Immature natural killer cell (primary cell): ENCODE measurements at regions not wholly inside any gene's neighbourhood (a gene's known extent, or its start where the extent isn't known, plus 50 kb on each side); places are given as distances from the start of the nearest gene placed in this dataset.
"Not testable (repeated sequence)": the region's sequence is repeated elsewhere in the genome, so short reads cannot be mapped to it uniquely, and the experiment has no call there.

Source experiments
- DNase-seq, 3 donors: peaks; one replicate each; pipeline ENCODE4 v3.0.0; 2022; ENCODE audit warnings: mixed read lengths in 1 of 3
- H3K27ac Mint-ChIP-seq, 6 donors: one replicate each; pipeline ENCODE4 v1.8.0; 2020; ENCODE audit warnings: mixed read lengths in 6 of 6, mild to moderate bottlenecking in 5 of 6, inconsistent platforms in 4 of 6, moderate library complexity in 3 of 6
- H3K27me3 Mint-ChIP-seq, 3 donors: one replicate each; pipeline ENCODE4 v1.8.0; 2020 to 2021; ENCODE audit warnings: low read depth in 3 of 3, mild to moderate bottlenecking in 3 of 3, mixed read lengths in 3 of 3, moderate library complexity in 3 of 3, inconsistent platforms in 1 of 3
- H3K36me3 Mint-ChIP-seq, 3 donors: one replicate each; pipeline ENCODE4 v1.8.0; 2020; ENCODE audit warnings: mixed read lengths in 3 of 3, inconsistent platforms in 2 of 3, mild to moderate bottlenecking in 2 of 3
- H3K4me1 Mint-ChIP-seq, 2 donors: one replicate each; pipeline ENCODE4 v1.8.0; 2020; ENCODE audit warnings: inconsistent platforms in 2 of 2, mild to moderate bottlenecking in 2 of 2, mixed read lengths in 2 of 2, moderate library complexity in 1 of 2
- H3K4me3 Mint-ChIP-seq, 5 donors: one replicate each; pipeline ENCODE4 v1.8.0; 2020; ENCODE audit warnings: mild to moderate bottlenecking in 5 of 5, mixed read lengths in 5 of 5, inconsistent platforms in 3 of 5, moderate library complexity in 3 of 5
- H3K9me3 Mint-ChIP-seq, 6 donors: one replicate each; pipeline ENCODE4 v1.8.0; 2020; ENCODE audit warnings: mild to moderate bottlenecking in 6 of 6, mixed read lengths in 6 of 6, inconsistent platforms in 4 of 6, moderate library complexity in 3 of 6

GRCh38 chr3:30443756-30444673 lies 162.4 kb upstream of the TGFBR2 start:
- Mint-ChIP-seq H3K4me3 (no peak overlapping the region), H3K27me3 (peaks cover 0 to 4% (median 3%) of the 10 kb centered on the region in 3 donors), H3K27ac (no peak overlapping the region), H3K4me1 (no peaks in the 10 kb centered on the region), H3K36me3 (no peaks in the 10 kb centered on the region), H3K9me3 (no peaks in the 10 kb centered on the region)
- no peak for DNase-seq

GRCh38 chr3:30448450-30449289 lies 157.7 kb upstream of the TGFBR2 start:
- no peak overlapping the region for H3K4me3 Mint-ChIP-seq
- no peak for DNase-seq
- no peaks in the 10 kb centered on the region for H3K4me1 Mint-ChIP-seq
- no peak overlapping the region for H3K27ac Mint-ChIP-seq
- H3K9me3 Mint-ChIP-seq: no peaks in the 10 kb centered on the region
- no peaks in the 10 kb centered on the region for H3K36me3 Mint-ChIP-seq
- peaks cover 0 to 4% (median 3%) of the 10 kb centered on the region in 3 donors for H3K27me3 Mint-ChIP-seq

GRCh38 chr3:30449290-30449632 lies 157.1 kb upstream of the TGFBR2 start:
- H3K4me3 Mint-ChIP-seq: no peak overlapping the region
- peaks cover 0 to 2% (median 0%) of the 10 kb centered on the region in 6 donors for H3K9me3 Mint-ChIP-seq
- H3K36me3 Mint-ChIP-seq: no peaks in the 10 kb centered on the region
- H3K27me3 Mint-ChIP-seq: peaks cover 0 to 4% (median 3%) of the 10 kb centered on the region in 3 donors
- no peaks in the 10 kb centered on the region for H3K4me1 Mint-ChIP-seq
- H3K27ac Mint-ChIP-seq: no peak overlapping the region
- no peak for DNase-seq

- H3K4me1 Mint-ChIP-seq: no peaks in the 10 kb centered on the region
- H3K4me3 Mint-ChIP-seq: no peak overlapping the region
- peaks cover 0 to 2% (median 0%) of the 10 kb centered on the region in 6 donors for H3K9me3 Mint-ChIP-seq
- H3K36me3 Mint-ChIP-seq: no peaks in the 10 kb centered on the region
- no peak for DNase-seq
- peaks cover 3 to 7% (median 3%) of the 10 kb centered on the region in 3 donors for H3K27me3 Mint-ChIP-seq
- no peak overlapping the region for H3K27ac Mint-ChIP-seq
Measured at GRCh38 chr3:30452446-30452845, 154.0 kb upstream of the TGFBR2 start.

DNA sequence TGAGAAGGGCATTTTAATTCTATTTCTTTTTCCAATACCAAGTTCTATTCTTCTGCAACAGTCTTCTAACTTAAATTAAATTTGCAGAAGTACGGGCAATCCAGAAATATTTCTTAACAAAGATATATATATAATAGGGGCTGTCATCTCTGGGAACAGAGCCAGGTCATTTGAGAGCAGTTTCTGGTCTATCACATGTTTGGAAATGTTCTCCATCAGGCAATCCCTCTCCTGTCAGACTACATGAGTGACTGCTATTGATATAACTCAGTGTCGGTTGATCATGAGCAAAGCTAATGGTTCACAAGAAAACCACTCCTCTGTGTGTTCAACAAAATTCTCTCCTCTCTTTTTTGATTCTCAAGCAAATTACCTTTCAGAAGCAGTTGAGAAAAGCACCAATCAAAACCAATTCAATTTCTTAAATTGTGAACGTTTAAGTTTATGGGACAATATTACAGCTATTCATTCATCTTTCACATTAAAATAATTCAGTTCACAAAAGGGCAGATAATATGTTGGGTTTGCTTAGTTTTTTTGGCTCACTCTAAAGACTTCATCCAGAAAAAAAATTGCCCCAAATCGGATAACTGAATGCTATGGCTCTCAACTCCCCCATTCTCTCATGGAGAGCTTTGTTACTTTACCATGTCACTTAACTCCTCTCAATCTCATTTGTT lies 152.9 kb upstream of the TGFBR2 start:
- Mint-ChIP-seq H3K9me3 (peaks cover 0 to 2% (median 0%) of the 10 kb centered on the region in 6 donors), H3K27me3 (peaks cover 3 to 7% (median 3%) of the 10 kb centered on the region in 3 donors), H3K27ac (no peak overlapping the region), H3K36me3 (peaks cover 0 to 3% (median 0%) of the 10 kb centered on the region in 3 donors), H3K4me1 (no peaks in the 10 kb centered on the region), H3K4me3 (no peak overlapping the region)
- DNase-seq: no peak

- H3K9me3 Mint-ChIP-seq: peaks cover 0 to 2% (median 0%) of the 10 kb centered on the region in 6 donors
- H3K4me3 Mint-ChIP-seq: no peak overlapping the region
- peaks cover 0 to 3% (median 0%) of the 10 kb centered on the region in 3 donors for H3K36me3 Mint-ChIP-seq
- H3K27ac Mint-ChIP-seq: no peak overlapping the region
- peaks cover 3 to 7% (median 3%) of the 10 kb centered on the region in 3 donors for H3K27me3 Mint-ChIP-seq
- no peak for DNase-seq
- no peaks in the 10 kb centered on the region for H3K4me1 Mint-ChIP-seq
Measured at GRCh38 chr3:30454636-30455035, 151.8 kb upstream of the TGFBR2 start.

DNA sequence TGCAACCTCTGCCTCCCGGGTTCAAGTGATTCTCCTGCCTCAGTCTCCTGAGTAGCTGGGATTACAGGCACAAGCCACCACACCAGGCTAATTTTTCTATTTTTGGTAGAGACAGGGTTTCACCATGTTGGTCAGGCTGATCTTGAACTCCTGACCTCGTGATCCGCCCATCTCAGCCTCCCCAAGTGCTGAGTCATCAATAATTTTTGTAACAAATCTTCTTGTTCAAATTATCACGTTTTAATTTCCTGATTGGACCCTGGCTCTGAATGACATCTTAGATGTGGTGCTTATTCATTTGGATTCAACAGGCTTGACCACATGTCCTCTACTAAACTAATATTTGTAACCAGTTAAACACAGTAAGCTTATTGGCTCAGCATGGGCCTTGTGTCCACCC lies 151.3 kb upstream of the TGFBR2 start:
- H3K27ac Mint-ChIP-seq, H3K36me3 Mint-ChIP-seq, H3K4me1 Mint-ChIP-seq, H3K27me3 Mint-ChIP-seq, H3K9me3 Mint-ChIP-seq, DNase-seq, H3K4me3 Mint-ChIP-seq: not testable (repeated sequence)

DNA sequence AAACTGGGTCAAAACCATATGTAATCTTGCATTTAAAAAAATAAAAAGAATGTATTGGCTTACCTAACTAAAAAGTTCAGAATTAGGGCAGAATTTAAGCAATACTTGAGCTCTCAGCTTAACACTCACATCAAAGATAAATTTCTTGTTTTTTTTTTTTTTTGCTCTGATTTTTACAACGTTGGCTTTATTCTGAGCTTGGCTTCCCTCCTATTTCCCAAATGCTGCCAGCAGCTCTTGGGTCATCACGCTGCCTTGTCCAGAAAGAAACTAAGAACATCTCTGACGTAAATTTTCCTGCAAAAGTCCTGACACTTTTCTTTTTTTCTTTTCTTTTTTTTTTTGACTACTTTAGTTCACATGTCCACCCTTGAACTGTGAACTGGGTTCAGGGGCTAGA lies 150.6 kb upstream of the TGFBR2 start:
- H3K27ac Mint-ChIP-seq: no peak overlapping the region
- peaks cover 0 to 2% (median 0%) of the 10 kb centered on the region in 6 donors for H3K9me3 Mint-ChIP-seq
- H3K27me3 Mint-ChIP-seq: peaks cover 3 to 4% (median 3%) of the 10 kb centered on the region in 3 donors
- no peaks in the 10 kb centered on the region for H3K4me1 Mint-ChIP-seq
- H3K36me3 Mint-ChIP-seq: peaks cover 0 to 3% (median 0%) of the 10 kb centered on the region in 3 donors
- H3K4me3 Mint-ChIP-seq: no peak overlapping the region
- no peak for DNase-seq

GRCh38 chr3:30456264-30456663 lies 150.1 kb upstream of the TGFBR2 start:
- H3K27ac Mint-ChIP-seq: no peak overlapping the region
- peaks cover 0 to 2% (median 0%) of the 10 kb centered on the region in 6 donors for H3K9me3 Mint-ChIP-seq
- H3K4me1 Mint-ChIP-seq: no peaks in the 10 kb centered on the region
- no peak overlapping the region for H3K4me3 Mint-ChIP-seq
- peaks cover 3 to 4% (median 3%) of the 10 kb centered on the region in 3 donors for H3K27me3 Mint-ChIP-seq
- no peak for DNase-seq
- peaks cover 0 to 3% (median 0%) of the 10 kb centered on the region in 3 donors for H3K36me3 Mint-ChIP-seq

GRCh38 chr3:30457081-30457480 lies 149.3 kb upstream of the TGFBR2 start:
- H3K27ac Mint-ChIP-seq: no peak overlapping the region
- no peak overlapping the region for H3K4me3 Mint-ChIP-seq
- peaks cover 0 to 2% (median 0%) of the 10 kb centered on the region in 6 donors for H3K9me3 Mint-ChIP-seq
- DNase-seq: no peak
- no peaks in the 10 kb centered on the region for H3K4me1 Mint-ChIP-seq
- peaks cover 3 to 5% (median 4%) of the 10 kb centered on the region in 3 donors for H3K27me3 Mint-ChIP-seq
- peaks cover 0 to 3% (median 0%) of the 10 kb centered on the region in 3 donors for H3K36me3 Mint-ChIP-seq

GRCh38 chr3:30457726-30458125 lies 148.7 kb upstream of the TGFBR2 start:
- H3K36me3 Mint-ChIP-seq: peaks cover 0 to 3% (median 0%) of the 10 kb centered on the region in 3 donors
- H3K27ac Mint-ChIP-seq: no peak overlapping the region
- no peak overlapping the region for H3K4me3 Mint-ChIP-seq
- no peak for DNase-seq
- H3K4me1 Mint-ChIP-seq: no peaks in the 10 kb centered on the region
- peaks cover 3 to 5% (median 4%) of the 10 kb centered on the region in 3 donors for H3K27me3 Mint-ChIP-seq
- peaks cover 0 to 2% (median 0%) of the 10 kb centered on the region in 6 donors for H3K9me3 Mint-ChIP-seq

DNA sequence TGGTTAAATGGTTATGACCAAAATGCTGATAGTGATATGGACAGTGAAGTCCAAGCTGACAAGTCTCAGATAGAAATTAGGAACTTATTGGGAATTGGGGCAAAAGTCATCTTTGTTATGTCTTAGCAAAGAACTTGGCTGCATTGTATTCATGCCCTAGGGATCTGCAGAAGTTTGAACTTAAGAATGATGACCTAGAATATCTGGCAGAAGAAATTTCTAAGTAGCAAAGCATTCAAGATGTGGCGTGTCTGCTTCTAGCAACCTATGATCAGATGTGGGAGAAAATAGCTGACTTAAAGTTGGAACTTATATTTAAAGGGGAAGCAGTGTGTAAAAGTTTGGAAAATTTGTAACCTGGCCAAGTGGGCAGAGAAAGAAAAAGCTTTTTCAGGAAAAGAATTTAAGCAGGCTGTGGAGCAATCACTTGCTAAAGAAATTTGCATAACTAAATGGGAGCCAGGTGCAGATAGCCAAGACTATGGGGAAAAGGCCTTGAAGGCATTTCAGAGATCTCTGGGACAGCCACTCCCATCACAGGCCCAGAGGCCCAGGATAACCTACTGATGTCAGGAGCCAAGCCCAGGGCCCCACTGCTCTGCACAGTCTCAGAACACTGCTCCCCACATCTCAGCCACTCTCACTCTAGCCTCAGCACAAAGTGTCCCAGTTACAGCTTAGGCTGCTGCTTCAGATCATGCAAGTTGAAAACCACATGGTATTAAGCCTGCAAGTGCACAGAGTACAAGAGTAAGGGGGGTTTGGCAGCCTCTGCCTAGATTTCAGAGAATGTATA lies 147.8 kb upstream of the TGFBR2 start:
- Mint-ChIP-seq H3K27me3 (peaks cover 3 to 5% (median 4%) of the 10 kb centered on the region in 3 donors), H3K36me3 (peaks cover 0 to 3% (median 0%) of the 10 kb centered on the region in 3 donors), H3K27ac (no peak overlapping the region), H3K4me1 (no peaks in the 10 kb centered on the region), H3K9me3 (peaks cover 0 to 2% (median 0%) of the 10 kb centered on the region in 6 donors), H3K4me3 (no peak overlapping the region)
- DNase-seq: no peak

DNA sequence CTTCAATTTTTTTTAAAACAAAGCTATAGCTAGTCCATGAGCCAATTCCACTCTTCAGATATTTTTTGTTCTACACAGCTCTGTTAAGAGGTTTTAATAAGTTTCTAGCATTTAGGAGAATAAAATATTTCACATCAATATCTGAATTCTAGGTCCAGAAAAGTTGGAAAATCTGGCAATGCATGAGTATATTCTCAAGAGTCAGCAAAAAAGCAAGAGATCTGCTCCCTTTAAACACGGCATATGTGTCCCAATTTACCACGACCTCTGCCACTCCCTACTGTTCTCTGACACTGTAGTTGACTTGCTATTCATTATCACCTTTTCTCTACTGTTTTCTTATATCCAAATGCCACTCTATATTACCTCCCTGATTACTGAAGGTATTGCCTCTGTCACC lies 145.1 kb upstream of the TGFBR2 start:
- DNase-seq: no peak
- Mint-ChIP-seq H3K36me3 (peaks cover 0 to 3% (median 0%) of the 10 kb centered on the region in 3 donors), H3K4me3 (no peak overlapping the region), H3K4me1 (no peaks in the 10 kb centered on the region), H3K9me3 (peaks cover 0 to 3% (median 0%) of the 10 kb centered on the region in 6 donors), H3K27me3 (peaks cover 0 to 4% (median 0%) of the 10 kb centered on the region in 3 donors), H3K27ac (no peak overlapping the region)
